GM12878 (cell line): ENCODE measurements at regions not wholly inside any gene's neighbourhood (a gene's known extent, or its start where the extent isn't known, plus 50 kb on each side); places are given as distances from the start of the nearest gene placed in this dataset.

Source experiments
- ATAC-seq: fragments of 200-7000 bp; cut with Tn5 transposase; 3 replicates; pipeline ENCODE4 v1.9.1; 2020; ENCODE audit warnings: mild to moderate bottlenecking, moderate library complexity
- BruUV-seq: library from RNA; stranded (reverse); fragments of 400-500 nt; replicated peaks from 2 replicates; lab custom pipeline; 2021; lab: Mats Ljungman, UMichigan
- CTCF ChIA-PET: fragments of 300-600 bp; sonication (Branson Sonifier 250); formaldehyde crosslinking; extraction: SDS; loops from one replicate; lab custom pipeline; 2021; ENCODE audit warnings: inconsistent platforms; lab: Yijun Ruan, JAX
- POLR2A ChIA-PET: fragments of 350-600 bp; formaldehyde crosslinking; extraction: SDS; loops from one replicate; lab custom pipeline; 2021; ENCODE audit warnings: inconsistent platforms; lab: Charles Lee
- RAD21 ChIA-PET: fragments of 300-600 bp; sonication (Branson Sonifier 250); formaldehyde crosslinking; loops from one replicate; lab custom pipeline; 2023; ENCODE audit warnings: antibody characterized with exemption; ENCODE audit not compliant: unreplicated experiment; lab: Charles Lee
- SMC1A ChIA-PET: fragments of 300-600 bp; sonication (Branson Sonifier 250); formaldehyde crosslinking; loops from one replicate; lab custom pipeline; 2023; ENCODE audit not compliant: unreplicated experiment, uncharacterized antibody; lab: Charles Lee
- DNase-seq: peaks from one replicate; pipeline ENCODE4 v3.0.0-alpha.2; 2011; ENCODE audit warnings: low read depth, low spot score
- FAIRE-seq: peaks from 3 replicates; lab custom pipeline; 2011; peaks lifted over from hg19 to GRCh38; lab: Jason Lieb, UNC
- H2AFZ ChIP-seq: 2 replicates; pipeline ENCODE4 v1.6.0; 2011; ENCODE audit warnings: low read depth, low read length, control low read depth; ENCODE audit not compliant: control insufficient read depth
- H3K27ac ChIP-seq: 2 replicates; pipeline ENCODE4 v1.5.1; 2011; ENCODE audit warnings: control low read depth; ENCODE audit not compliant: control insufficient read depth, insufficient read depth
- H3K27me3 ChIP-seq, 2 experiments: replicated peaks in 1 of 2; 2 replicates each; pipeline versions ENCODE4 v1.6.0 to v1.6.1; 2011; ENCODE audit warnings: low read length in 1 of 2; ENCODE audit not compliant: control insufficient read depth in 2 of 2, insufficient read depth in 2 of 2
- H3K36me3 ChIP-seq, 2 experiments: 2 replicates each; pipeline ENCODE4 v1.5.1; 2011; ENCODE audit warnings: low read length in 1 of 2; ENCODE audit not compliant: control insufficient read depth in 2 of 2, insufficient read depth in 2 of 2
- H3K4me1 ChIP-seq: 2 replicates; pipeline ENCODE4 v1.6.1; 2011; ENCODE audit warnings: mild to moderate bottlenecking, low read length, moderate library complexity, mixed read lengths; ENCODE audit not compliant: control insufficient read depth, insufficient read depth
- H3K4me2 ChIP-seq: 2 replicates; pipeline ENCODE4 v1.6.0; 2011; ENCODE audit warnings: control low read depth; ENCODE audit not compliant: control insufficient read depth, insufficient read depth
- H3K4me3 ChIP-seq: fragments of 200-600 bp; sonication (generic); 2 replicates; pipeline ENCODE4 v1.5.1; 2016
- H3K79me2 ChIP-seq: 2 replicates; pipeline ENCODE4 v1.6.0; 2011; ENCODE audit warnings: low read length; ENCODE audit not compliant: control insufficient read depth, insufficient read depth
- H3K9ac ChIP-seq: 2 replicates; pipeline ENCODE4 v1.8.0; 2011; ENCODE audit warnings: low read length, control low read depth, mixed read lengths; ENCODE audit not compliant: control insufficient read depth, insufficient read depth
- H3K9me3 ChIP-seq: replicated peaks from 3 replicates; pipeline ENCODE4 v1.5.1; 2011; ENCODE audit warnings: mild to moderate bottlenecking, low read length; ENCODE audit not compliant: control insufficient read depth, insufficient read depth
- H4K20me1 ChIP-seq: 2 replicates; pipeline ENCODE4 v1.6.0; 2011; ENCODE audit not compliant: control insufficient read depth, insufficient read depth
- BACH1 ChIP-seq: fragments of 450-650 bp; IDR thresholded peaks from 2 replicates; pipeline ENCODE4 v1.6.1; 2017; ENCODE audit warnings: mild to moderate bottlenecking, borderline replicate concordance
- BMI1 ChIP-seq: fragments of 450-650 bp; IDR thresholded peaks from 2 replicates; pipeline ENCODE4 v1.6.1; 2016; ENCODE audit warnings: mild to moderate bottlenecking, moderate library complexity, borderline replicate concordance
- CUX1 ChIP-seq: IDR thresholded peaks from 2 replicates; pipeline ENCODE4 v1.6.1; 2012; ENCODE audit warnings: improper control_type of control experiment, low read depth, low read length; ENCODE audit not compliant: insufficient replicate concordance
- E2F8 ChIP-seq: fragments of 450-650 bp; IDR thresholded peaks from 2 replicates; pipeline ENCODE4 v1.6.1; 2018; ENCODE audit warnings: mild to moderate bottlenecking, low read depth, moderate library complexity; ENCODE audit not compliant: partially characterized antibody
- EED ChIP-seq: sonication (generic); IDR thresholded peaks from 2 replicates; pipeline ENCODE4 v1.6.1; 2016; ENCODE audit warnings: antibody characterized with exemption, low read depth
- ELK1 ChIP-seq: IDR thresholded peaks from 2 replicates; pipeline ENCODE4 v1.6.1; 2012; ENCODE audit warnings: low read depth, low read length, improper control_type of control experiment
- FOXK2 ChIP-seq: fragments of 450-650 bp; IDR thresholded peaks from 2 replicates; pipeline ENCODE4 v1.6.1; 2017; ENCODE audit warnings: mild to moderate bottlenecking, moderate library complexity
- HDGF ChIP-seq: fragments of 450-650 bp; IDR thresholded peaks from 2 replicates; pipeline ENCODE4 v1.6.1; 2016; ENCODE audit warnings: antibody characterized with exemption
- IKZF2 ChIP-seq, 2 experiments: fragments of 450-650 bp; IDR thresholded peaks; 2 replicates each; pipeline ENCODE4 v1.6.1; 2017; ENCODE audit warnings: mild to moderate bottlenecking in 2 of 2, moderate library complexity in 2 of 2
- IRF3 ChIP-seq: fragments of 450-650 bp; IDR thresholded peaks from 2 replicates; pipeline ENCODE4 v1.6.1; 2014; ENCODE audit warnings: mild to moderate bottlenecking
- LARP7 ChIP-seq: fragments of 450-650 bp; IDR thresholded peaks from 2 replicates; pipeline ENCODE4 v1.6.1; 2017; ENCODE audit warnings: mild to moderate bottlenecking
- MTA2 ChIP-seq: fragments of 450-650 bp; IDR thresholded peaks from 2 replicates; pipeline ENCODE4 v1.6.1; 2016; ENCODE audit warnings: low read depth, mild to moderate bottlenecking, moderate library complexity
- ZBED1 ChIP-seq: IDR thresholded peaks from 2 replicates; pipeline ENCODE4 v1.6.1; 2016; ENCODE audit warnings: borderline replicate concordance
- ZNF24 ChIP-seq: fragments of 450-650 bp; IDR thresholded peaks from 2 replicates; pipeline ENCODE4 v1.6.1; 2017; ENCODE audit warnings: antibody characterized with exemption, mild to moderate bottlenecking
- ZNF622 ChIP-seq: fragments of 450-650 bp; IDR thresholded peaks from 2 replicates; pipeline ENCODE4 v1.6.1; 2017; ENCODE audit warnings: mild to moderate bottlenecking, inconsistent platforms
- ZZZ3 ChIP-seq: IDR thresholded peaks from 2 replicates; pipeline ENCODE4 v1.6.1; 2011; ENCODE audit warnings: low read depth; ENCODE audit not compliant: control insufficient read depth, insufficient read length
- WGBS: methylation state at CpG from one replicate; pipeline ENCODE4 v1.1.6; 2016; ENCODE audit warnings: low lambda C conversion rate; ENCODE audit not compliant: insufficient replicate concordance, insufficient coverage; ENCODE audit errors: missing lambda C conversion rate; 5-methylcytosine and 5-hydroxymethylcytosine counted together
- in situ Hi-C: fragments of 300-500 bp; cut with MboI; formaldehyde crosslinking; loops from 9 replicates; pipeline ENCODE4 v1.14.3; 2018; ENCODE audit warnings: mixed read lengths
- intact Hi-C: fragments of 100-400 bp; cut with micrococcal nuclease; formaldehyde crosslinking; loops from one replicate; pipeline ENCODE4 v1.14.2; 2022; ENCODE audit not compliant: unreplicated experiment

GRCh38 chr12:114746297-114747011 is 62.5 kb upstream of the TBX3 start:
- 51% methylated on average over 6 of the region's 6 CpGs for WGBS
- in situ Hi-C loops = no loop called here
- CTCF ChIA-PET = interaction anchor here (0.5 kb wide), 1 partner anchor 894 kb away, joined by 3 read pairs; no protein-coding TSS in a partner anchor
- no peak for TF ChIP-seq ZBED1
- TF ChIP-seq CUX1 = no peak
- TF ChIP-seq ZNF24 = no peak
- no peak for TF ChIP-seq MTA2
- TF ChIP-seq LARP7 = no peak
- no peak for TF ChIP-seq ELK1
- TF ChIP-seq HDGF = no peak
- no peak for TF ChIP-seq BACH1
- no peak for TF ChIP-seq IRF3
- no peak for TF ChIP-seq EED
- no peak for TF ChIP-seq E2F8
- TF ChIP-seq BMI1 = no peak
- TF ChIP-seq FOXK2 = no peak
- TF ChIP-seq ZZZ3 = no peak
- no peak for TF ChIP-seq IKZF2 (IDR thresholded peaks at IDR 0.05)
- no peak for TF ChIP-seq ZNF622

More at GRCh38 chr12:114746297-114747011, 62.5 kb upstream of the TBX3 start:
- H3K9me3 ChIP-seq = no peaks in the 10 kb centered on the region
- no peak for DNase-seq
- ChIA-PET POLR2A (no interaction called here), RAD21 (no interaction called here), SMC1A (no interaction called here)
- intact Hi-C loops = no loop called here
- H3K27ac ChIP-seq = no peak overlapping the region
- no peaks in the 10 kb centered on the region; a peak in 1 of 4 replicates for H3K27me3 ChIP-seq
- ATAC-seq = no peak
- BruUV-seq = no TSS peak
- H3K9ac ChIP-seq = no peak overlapping the region
- no peaks in the 10 kb centered on the region for H4K20me1 ChIP-seq
- H3K4me2 ChIP-seq = no peak overlapping the region
- no peak for FAIRE-seq
- no peak overlapping the region for H3K4me3 ChIP-seq
- H2AFZ ChIP-seq = no peak overlapping the region
- H3K36me3 ChIP-seq = no peaks in the 10 kb centered on the region
- no peaks in the 10 kb centered on the region for H3K79me2 ChIP-seq
- no peaks in the 10 kb centered on the region for H3K4me1 ChIP-seq
